NCI-H748 (cell line): ENCODE measurements at regions not wholly inside any gene's neighbourhood (a gene's known extent, or its start where the extent isn't known, plus 50 kb on each side); places are given as distances from the start of the nearest gene placed in this dataset.
"Not testable (repeated sequence)": the region's sequence is repeated elsewhere in the genome, so short reads cannot be mapped to it uniquely, and the experiment has no call there.

Experiments
- DNase-seq: peaks from one replicate; lab custom pipeline; 2025; ENCODE audit not compliant: unreplicated experiment; lab: John Stamatoyannopoulos, UW

DNA sequence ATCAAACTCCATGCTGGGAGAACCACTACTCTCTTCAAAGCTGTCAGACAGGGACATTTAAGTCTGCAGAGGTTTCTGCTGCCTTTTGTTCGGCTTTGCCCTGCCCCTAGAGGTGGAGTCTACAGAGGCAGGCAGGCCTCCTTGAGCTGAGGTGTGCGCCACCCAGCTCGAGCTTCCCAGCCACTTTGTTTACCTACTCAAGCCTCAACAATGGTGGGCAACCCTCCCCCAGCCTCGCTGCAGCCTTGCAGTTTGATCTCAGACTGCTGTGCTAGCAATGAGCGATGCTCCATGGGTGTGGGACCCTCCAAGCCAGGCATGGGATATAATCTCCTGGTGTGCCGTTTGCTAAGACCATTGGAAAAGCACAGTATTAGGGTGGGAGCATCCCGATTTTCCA, 185.3 kb downstream of the COX18 start:
- not testable (repeated sequence) for DNase-seq

GRCh38 chr4:72876946-72877345, 192.6 kb downstream of the COX18 start:
- no peak for DNase-seq

DNA sequence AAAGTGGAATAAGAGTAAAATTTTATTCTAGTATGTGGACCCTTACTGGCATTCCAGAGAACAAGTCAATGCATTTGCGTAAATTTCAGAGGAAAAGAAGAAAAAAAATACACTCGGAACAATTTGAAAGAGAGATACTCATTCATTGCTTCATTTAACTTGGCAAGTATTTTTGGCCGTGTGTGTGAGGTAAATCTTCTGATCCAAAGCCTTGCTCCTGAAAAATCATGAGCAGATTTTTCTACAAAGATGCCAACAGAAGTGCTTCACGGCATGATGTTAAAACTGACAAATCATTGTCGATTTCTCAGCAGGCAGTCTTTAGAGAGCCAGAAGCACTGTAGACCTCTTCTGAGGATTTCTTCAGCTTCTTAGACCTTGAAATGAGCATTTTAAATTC, 194.0 kb downstream of the COX18 start:
- no peak for DNase-seq

- DNase-seq: no peak
Measured at GRCh38 chr4:72875138-72875537, 194.4 kb downstream of the COX18 start.

DNA sequence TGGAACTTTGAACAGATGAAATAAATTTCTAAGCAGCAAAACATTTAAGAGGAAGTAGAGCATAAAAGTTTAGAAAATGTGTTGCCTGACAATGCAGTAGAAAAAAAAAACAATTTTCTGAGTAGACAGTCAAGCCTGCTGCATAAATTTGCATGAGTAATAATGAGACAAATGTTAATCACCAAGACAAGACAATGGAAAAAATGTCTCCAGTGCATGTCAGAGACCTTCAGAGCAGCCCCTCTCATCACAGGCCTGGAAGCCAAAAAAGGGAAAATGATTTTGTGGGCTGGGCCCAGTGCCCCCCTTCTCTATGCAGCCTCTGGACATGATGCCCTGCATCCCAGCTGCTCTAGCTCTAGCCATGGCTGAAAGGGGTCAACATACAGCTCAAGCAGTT, 204.6 kb downstream of the COX18 start:
- no peak for DNase-seq

GRCh38 chr4:72864277-72864676, 205.2 kb downstream of the COX18 start:
- DNase-seq: not testable (repeated sequence)

DNA sequence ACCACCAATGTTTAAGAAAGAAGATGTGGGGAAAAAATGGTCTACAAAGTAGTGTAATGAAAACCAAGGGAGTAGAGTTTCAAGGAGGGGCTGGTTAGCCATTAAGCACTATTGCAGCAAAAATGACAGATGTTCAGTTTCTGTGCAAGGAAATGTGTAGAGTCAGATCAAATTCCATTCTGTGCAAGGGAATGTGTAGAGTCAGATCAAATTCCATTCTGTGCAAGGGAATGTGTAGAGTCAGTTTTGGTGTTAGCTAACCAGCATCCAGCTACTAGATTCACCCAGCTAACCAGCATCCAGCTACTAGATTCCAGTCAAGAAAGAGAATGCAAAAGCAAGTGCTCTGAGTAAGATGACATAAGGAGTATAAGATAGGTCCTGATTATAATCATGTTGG, 208.8 kb downstream of the COX18 start:
- DNase-seq: no peak

DNA sequence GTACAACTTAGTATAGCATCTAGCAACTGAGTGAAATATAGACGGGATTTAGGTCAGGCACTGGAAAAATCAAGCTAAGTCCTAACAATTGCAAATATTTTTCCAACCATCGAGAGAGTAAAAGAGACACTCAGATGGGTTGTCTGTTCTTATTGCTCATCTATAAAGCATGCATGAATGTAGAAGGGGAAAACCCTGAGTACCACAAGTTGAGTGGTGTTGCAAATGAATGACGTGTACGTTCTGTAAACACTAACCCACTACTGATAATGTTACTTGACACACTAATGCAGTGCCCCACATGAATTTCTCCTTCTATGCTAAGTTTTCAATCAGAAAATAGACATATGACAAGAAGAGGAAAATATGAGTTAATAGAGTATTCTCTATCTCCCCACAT, 211.2 kb downstream of the COX18 start:
- DNase-seq: no peak

- DNase-seq: no peak
Measured at GRCh38 chr4:72857787-72858186, 211.7 kb downstream of the COX18 start.

DNA sequence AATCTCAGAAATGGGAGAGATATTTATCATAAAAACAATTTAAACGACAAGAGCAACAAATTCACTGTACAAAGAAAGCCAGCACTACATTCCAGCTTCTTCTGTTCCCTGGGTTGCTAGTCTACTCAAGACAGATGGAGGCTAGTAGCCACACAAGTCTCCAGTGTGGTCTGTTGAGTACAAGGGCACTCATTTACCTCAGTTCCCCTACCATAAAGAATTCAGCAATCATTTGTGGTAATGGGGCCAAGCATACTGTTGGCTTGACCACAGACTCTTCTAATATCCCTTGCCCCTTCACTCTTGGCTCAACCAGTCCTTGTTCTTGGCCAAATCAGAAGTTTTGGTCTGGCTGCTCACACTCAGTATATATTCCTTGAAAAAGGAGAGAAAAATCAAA, 212.3 kb downstream of the COX18 start:
- no peak for DNase-seq

DNA sequence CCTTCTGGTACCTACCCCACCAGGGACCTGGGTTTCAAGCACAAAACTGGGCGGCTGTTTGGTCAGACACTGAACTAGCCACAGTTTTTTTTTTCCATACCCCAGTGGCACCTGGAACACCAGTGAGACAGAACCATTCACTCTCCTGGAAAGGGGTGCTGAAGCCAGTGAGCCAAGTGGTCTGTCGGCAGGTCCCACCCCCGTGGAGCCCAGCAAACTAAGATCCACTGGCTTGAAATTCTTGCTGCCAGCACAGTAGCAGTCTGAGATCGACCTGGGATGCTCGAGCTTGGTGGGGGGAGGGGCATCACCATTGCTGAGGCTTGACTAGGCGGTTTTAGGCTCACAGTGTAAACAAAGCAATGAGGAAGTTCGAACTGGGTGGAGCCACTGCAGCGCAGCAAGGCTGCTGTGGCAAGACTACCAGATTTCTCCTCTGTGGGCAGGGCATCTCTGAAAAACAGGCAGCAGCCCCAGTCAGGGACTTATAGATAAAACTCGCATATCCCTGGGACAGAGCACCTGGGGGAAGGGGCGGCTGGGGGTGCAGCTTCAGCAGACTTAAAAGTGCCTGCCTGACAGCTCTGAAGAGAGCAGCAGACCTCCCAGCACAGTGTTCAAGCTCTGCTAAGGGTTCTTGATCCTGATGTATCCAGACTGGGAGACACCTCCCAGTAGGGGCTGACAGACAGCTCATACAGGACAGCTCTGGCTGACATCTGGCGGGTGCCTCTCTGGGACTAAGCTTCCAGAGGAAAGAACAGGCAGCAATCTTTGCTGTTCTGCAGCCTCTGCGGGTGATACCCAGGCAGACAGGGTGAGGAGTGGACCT, 223.0 kb downstream of the COX18 start:
- peak; percentile 36 for DNase-seq

DNA sequence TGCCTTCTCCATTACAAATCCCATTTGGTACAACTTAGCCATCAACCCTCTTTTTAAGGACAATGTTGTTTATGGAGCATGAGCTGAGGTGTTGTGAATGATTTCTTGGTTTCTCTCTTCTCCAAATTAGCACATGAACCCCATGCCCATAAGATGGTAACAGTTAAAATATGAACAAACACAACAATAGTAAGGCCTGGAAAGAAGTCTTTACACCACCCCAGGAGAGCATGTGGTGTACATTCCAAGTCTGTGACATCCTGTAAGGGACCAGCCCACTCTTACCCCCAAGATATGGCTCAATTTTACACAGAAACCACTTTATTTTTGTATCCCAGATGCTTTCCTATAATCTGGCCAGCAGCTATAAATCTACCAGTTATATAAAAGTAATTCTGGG, 226.1 kb downstream of the COX18 start:
- DNase-seq: no peak

DNA sequence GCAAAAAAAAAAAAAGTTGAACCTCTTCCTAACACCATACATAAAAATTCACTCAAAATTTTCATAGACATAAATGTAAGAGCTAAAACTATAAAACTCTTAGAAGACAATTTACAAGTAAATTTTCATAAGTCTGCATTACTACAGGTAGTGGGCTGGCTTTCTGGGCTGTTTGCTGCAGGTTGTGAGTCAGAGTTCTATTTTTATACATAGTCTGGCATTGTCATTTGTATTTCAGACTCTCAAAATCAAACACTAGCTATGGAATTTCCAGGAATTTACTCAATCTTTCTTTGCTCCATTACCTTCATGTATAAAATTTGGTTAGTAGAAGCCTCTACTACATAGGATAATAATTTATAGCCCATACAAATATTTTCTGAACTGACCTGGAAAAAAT, 227.2 kb downstream of the COX18 start:
- no peak for DNase-seq

GRCh38 chr4:72840166-72840565, 229.3 kb downstream of the COX18 start:
- not testable (repeated sequence) for DNase-seq

- DNase-seq: no peak
Measured at GRCh38 chr4:72828864-72829263, 240.7 kb downstream of the COX18 start.

GRCh38 chr4:72827968-72828367, 241.5 kb downstream of the COX18 start:
- DNase-seq: no peak

DNA sequence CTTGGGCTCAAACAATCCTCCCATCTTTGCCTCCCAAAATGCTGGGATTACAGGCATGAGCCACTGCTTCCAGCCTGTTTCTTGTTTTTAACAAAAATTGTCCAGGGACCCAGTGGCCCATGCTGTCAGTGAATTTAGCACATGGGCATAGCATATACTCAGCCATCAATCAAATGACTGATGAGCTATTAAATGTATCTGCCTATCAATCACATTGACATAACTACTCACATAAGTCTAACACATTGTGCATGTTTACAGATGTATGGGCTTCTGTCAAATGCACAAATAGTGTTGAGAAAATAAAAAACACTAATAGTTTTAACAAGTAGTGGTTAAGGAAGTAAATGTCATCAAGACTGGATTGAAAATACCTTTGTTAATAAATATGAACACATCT, 249.4 kb downstream of the COX18 start:
- no peak for DNase-seq

GRCh38 chr4:72817012-72817411, 248.0 kb upstream of the ADAMTS3 start:
- no peak for DNase-seq

GRCh38 chr4:72814241-72814640, 245.2 kb upstream of the ADAMTS3 start:
- no peak for DNase-seq

DNA sequence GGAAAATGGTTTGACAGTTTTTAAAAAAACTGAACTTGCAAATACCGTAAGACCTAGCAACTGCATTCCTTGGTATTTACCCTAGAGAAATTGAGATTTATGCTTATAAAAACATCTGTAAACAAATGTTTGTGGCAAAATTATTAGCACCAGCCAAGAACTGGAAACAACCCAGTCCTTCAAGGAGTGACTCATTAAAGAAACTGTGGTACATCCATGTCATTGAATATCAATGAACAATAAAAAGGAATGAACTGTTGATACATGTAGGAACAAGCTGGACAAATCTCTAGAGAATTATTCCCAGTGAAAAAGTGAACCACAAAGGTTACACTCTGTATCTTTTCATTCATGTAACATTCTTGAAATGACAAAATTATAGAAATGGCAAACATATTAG, 240.2 kb upstream of the ADAMTS3 start:
- no peak for DNase-seq

DNA sequence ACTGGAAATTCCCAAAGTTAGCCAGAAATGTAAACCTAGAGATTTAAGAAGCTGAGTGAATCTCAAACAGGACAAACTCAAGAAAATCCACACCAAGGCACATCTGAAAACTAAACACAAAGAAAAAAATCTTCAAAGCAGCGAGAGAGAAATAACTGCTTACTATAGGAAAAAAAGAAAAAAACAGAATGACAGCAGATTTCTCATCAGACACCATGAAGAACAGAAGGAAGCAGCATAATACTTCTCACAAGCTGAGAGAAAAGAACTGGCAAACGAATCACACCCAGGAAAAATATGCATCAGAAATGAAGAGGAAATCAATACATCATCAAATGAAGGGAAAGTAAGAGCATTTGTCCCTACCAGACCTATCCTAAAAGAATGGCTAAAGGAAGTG, 236.3 kb upstream of the ADAMTS3 start:
- DNase-seq: no peak

DNA sequence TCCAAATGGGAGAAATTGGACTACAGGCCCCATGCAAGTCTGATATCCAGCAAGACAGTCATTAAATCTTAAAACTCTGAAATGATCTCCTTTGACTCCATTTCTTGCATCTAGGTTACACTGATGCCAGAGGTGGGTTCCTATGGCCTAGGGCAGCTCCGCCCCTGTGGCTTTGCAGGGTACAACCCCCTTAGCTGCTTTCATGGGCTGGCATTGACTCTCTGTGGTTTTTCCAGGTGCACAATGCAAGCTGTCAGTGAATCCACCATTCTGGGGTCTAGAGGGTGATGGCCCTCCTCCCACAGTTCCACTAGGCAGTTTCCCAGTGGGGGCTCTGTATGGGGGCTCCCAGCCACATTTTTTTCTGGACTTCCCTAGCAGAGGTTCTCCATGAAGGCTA, 228.5 kb upstream of the ADAMTS3 start:
- no peak for DNase-seq

GRCh38 chr4:72791054-72791453, 222.0 kb upstream of the ADAMTS3 start:
- DNase-seq: no peak
